GM12892 (cell line): ENCODE measurements at regions not wholly inside any gene's neighbourhood (a gene's known extent, or its start where the extent isn't known, plus 50 kb on each side); places are given as distances from the start of the nearest gene placed in this dataset.

ENCODE experiments used
- POLR2A ChIP-seq: IDR thresholded peaks from 2 replicates; pipeline ENCODE4 v1.6.1; 2011; ENCODE audit warnings: low read depth, low read length, control low read depth
- POLR2AphosphoS5 ChIP-seq: IDR thresholded peaks from 2 replicates; pipeline ENCODE4 v1.6.1; 2011; ENCODE audit warnings: low read depth, low read length, control low read depth
- TAF1 ChIP-seq: IDR thresholded peaks from 2 replicates; pipeline ENCODE4 v1.6.1; 2011; ENCODE audit warnings: low read depth, mild to moderate bottlenecking, control low read depth, low read length, borderline replicate concordance

- TF ChIP-seq TAF1 (no peak), POLR2AphosphoS5 (no peak), POLR2A (no peak)
Measured at GRCh38 chr14:66115740-66116502, 370.2 kb upstream of the CCDC196 start.
